ENCODE measurements at regions not wholly inside any gene's neighbourhood (a gene's known extent, or its start where the extent isn't known, plus 50 kb on each side); places are given as distances from the start of the nearest gene placed in this dataset.

DNA sequence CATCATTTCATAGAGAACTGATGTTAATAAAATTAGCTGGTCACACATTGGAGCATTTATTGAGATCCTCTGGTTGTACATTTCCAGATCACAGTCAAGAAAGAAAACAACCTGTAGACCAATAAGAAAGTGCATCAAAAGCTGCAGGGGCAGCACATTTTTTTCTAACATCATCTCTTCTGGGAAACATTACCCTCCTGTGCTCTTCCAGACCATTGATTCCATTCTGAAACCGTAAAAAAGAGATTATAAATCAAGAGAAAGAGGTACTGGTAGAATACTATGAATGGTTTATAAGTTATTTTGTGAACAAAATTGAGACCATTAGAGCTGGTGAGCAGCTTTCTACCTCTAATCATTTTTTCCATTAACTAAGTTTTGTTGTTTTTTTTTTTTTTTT, 1548.2 kb upstream of the CELF4 start:
- Histone ChIP-seq H3K9me3 (no peaks in the 10 kb centered on the region), H3K4me1 (no peaks in the 10 kb centered on the region), H3K27me3 (no peaks in the 10 kb centered on the region), H3K36me3 (no peaks in the 10 kb centered on the region), H3K27ac (no peak overlapping the region), H3K4me3 (no peak overlapping the region)
- intact Hi-C loops (cut with DNase I) = no loop called here
- ATAC-seq (no peak), DNase-seq (no peak)
- 83 to 86% (median 85%) methylated on average over 1 of the region's 1 CpG for WGBS, 4 donors
- TF ChIP-seq POLR2A (IDR thresholded peaks at IDR 0.05) = no peak
- TF ChIP-seq, protein P1, sequence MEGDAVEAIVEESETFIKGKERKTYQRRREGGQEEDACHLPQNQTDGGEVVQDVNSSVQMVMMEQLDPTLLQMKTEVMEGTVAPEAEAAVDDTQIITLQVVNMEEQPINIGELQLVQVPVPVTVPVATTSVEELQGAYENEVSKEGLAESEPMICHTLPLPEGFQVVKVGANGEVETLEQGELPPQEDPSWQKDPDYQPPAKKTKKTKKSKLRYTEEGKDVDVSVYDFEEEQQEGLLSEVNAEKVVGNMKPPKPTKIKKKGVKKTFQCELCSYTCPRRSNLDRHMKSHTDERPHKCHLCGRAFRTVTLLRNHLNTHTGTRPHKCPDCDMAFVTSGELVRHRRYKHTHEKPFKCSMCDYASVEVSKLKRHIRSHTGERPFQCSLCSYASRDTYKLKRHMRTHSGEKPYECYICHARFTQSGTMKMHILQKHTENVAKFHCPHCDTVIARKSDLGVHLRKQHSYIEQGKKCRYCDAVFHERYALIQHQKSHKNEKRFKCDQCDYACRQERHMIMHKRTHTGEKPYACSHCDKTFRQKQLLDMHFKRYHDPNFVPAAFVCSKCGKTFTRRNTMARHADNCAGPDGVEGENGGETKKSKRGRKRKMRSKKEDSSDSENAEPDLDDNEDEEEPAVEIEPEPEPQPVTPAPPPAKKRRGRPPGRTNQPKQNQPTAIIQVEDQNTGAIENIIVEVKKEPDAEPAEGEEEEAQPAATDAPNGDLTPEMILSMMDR (IDR thresholded peaks at IDR 0.05) = no peak

DNA sequence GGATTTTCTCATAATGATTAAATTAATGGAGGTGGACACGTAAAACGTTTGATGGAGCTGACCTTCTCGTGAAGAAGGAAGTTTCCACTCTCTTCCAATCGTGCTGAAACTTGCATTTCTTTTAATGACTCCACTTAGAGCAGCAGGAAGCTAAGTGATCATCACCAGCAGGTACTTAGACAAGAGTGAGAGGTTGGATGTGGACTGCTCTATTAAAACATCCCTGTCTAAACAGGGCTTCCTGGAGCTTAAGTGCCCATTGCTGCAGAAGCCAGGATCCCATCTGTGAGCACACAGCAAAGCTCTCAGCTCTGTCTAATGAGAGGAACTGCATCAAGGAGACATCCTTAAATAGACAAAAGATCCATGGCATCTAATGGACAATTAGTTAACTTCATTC, 1539.5 kb upstream of the CELF4 start:
- ATAC-seq = no peak
- intact Hi-C loops (cut with DNase I) = no loop called here
- Histone ChIP-seq H3K27ac (no peak overlapping the region), H3K9me3 (no peaks in the 10 kb centered on the region), H3K36me3 (no peaks in the 10 kb centered on the region), H3K4me3 (no peak overlapping the region), H3K4me1 (no peaks in the 10 kb centered on the region), H3K27me3 (no peaks in the 10 kb centered on the region)
- 66 to 79% (median 69%) methylated on average over 4 of the region's 4 CpGs for WGBS, 4 donors
- no peak for DNase-seq
- TF ChIP-seq, protein P1 (IDR thresholded peaks at IDR 0.05) = no peak
- TF ChIP-seq POLR2A (IDR thresholded peaks at IDR 0.05) = no peak

DNA sequence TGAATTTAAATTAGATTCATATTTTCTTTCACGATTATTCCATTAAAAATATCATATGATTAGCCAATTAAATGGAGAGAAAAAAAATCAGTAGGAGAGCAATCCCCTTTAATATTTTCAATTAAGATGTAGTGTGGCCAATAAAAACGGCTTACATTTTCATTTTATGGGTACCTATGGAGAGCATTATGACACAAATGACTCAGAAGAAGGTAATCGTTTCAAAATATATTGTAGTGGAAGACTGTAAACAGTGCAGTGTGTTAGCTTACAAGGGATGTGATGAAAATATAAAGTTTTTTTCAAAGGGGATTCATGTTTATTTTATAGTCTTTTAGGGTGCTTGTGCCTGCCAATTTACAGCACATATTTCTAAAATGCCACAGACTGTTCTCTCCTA, 1507.4 kb upstream of the CELF4 start:
- H3K36me3 ChIP-seq = no peaks in the 10 kb centered on the region
- TF ChIP-seq, protein P1 (IDR thresholded peaks at IDR 0.05) = no peak
- no peak for TF ChIP-seq POLR2A (IDR thresholded peaks at IDR 0.05)
- no peak overlapping the region for H3K27ac ChIP-seq
- peaks cover 0 to 4% (median 0%) of the 10 kb centered on the region in 12 donors for H3K9me3 ChIP-seq
- WGBS, 4 donors = 79 to 84% (median 83%) methylated on average over 3 of the region's 3 CpGs
- ATAC-seq (no peak), DNase-seq (no peak)
- H3K27me3 ChIP-seq = no peaks in the 10 kb centered on the region
- no peaks in the 10 kb centered on the region for H3K4me1 ChIP-seq
- H3K4me3 ChIP-seq = no peak overlapping the region
- intact Hi-C loops (cut with DNase I) = no loop called here

DNA sequence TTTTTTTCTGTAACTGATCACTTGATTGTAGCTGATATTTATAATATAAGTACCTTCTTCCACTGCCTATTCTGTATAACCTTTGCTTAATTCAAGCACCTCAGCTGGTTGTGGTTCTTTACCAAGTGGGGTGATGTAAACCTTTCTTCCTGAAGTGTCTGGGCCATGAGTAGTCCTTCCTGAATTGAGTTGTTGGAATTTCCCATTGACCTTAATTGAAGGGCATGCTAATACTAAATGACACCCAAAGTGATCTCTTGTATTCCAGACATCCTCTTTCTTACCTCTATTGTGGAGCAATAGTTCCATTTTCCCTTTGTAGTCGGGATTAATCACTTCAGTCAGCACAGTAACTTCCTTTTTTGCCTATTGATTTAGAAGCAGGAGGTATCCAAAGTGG, 1496.8 kb upstream of the CELF4 start:
- DNase-seq (no peak), ATAC-seq (no peak)
- H3K4me1 ChIP-seq = no peaks in the 10 kb centered on the region
- 41 to 70% (median 54%) methylated on average over 1 of the region's 1 CpG for whole genome bisulfite sequencing, 4 donors
- no peaks in the 10 kb centered on the region for H3K27me3 ChIP-seq
- intact Hi-C loops (cut with DNase I) = no loop called here
- H3K27ac ChIP-seq = no peak overlapping the region
- peaks cover 0 to 4% (median 0%) of the 10 kb centered on the region in 12 donors for H3K9me3 ChIP-seq
- no peak overlapping the region for H3K4me3 ChIP-seq
- no peak for TF ChIP-seq POLR2A (IDR thresholded peaks at IDR 0.05)
- TF ChIP-seq, protein P1 (IDR thresholded peaks at IDR 0.05) = no peak
- H3K36me3 ChIP-seq = no peaks in the 10 kb centered on the region
